ENCODE measurements at regions not wholly inside any gene's neighbourhood (a gene's known extent, or its start where the extent isn't known, plus 50 kb on each side); places are given as distances from the start of the nearest gene placed in this dataset.

GRCh38 chr12:24212496-24212895 is 263.0 kb upstream of the SOX5 start:
- Histone ChIP-seq H3K4me2 (ENCODE audit: low read depth, low read length) (no peak overlapping the region), H4K20me1 (ENCODE audit: insufficient read depth, low read length) (no peaks in the 10 kb centered on the region), H3K4me3 (replicated peaks in 1 of 3; ENCODE audit: insufficient read depth in 1 of 3, low read depth in 2 of 3, low read length in 3 of 3) (no peak overlapping the region), H3K27ac (ENCODE audit: extremely low read length, insufficient read depth, low read length) (no peak overlapping the region), H3K9me3 (ENCODE audit: low read length) (no peaks in the 10 kb centered on the region), H3K9ac (ENCODE audit: insufficient read depth, low read depth, low read length) (no peak overlapping the region), H2AFZ (ENCODE audit: low read length) (no peak overlapping the region), H3K27me3 (ENCODE audit: control insufficient read depth in 1 of 2, insufficient read depth in 2 of 2, low read length in 2 of 2) (no peaks in the 10 kb centered on the region), H3K4me1 (ENCODE audit: insufficient read depth, low read length) (no peaks in the 10 kb centered on the region), H3K36me3 (replicated peaks in 1 of 2; ENCODE audit: control insufficient read depth in 1 of 2, insufficient read depth in 2 of 2, low read length in 2 of 2) (no peaks in the 10 kb centered on the region), H3K79me2 (ENCODE audit: insufficient read depth, low read length) (no peaks in the 10 kb centered on the region)
- 44% methylated on average over 2 of the region's 2 CpGs for WGBS (ENCODE audit: low lambda C conversion rate)
- intact Hi-C loops (cut with micrococcal nuclease; ENCODE audit: unreplicated experiment): no loop called here
- ATAC-seq: no peak
- FAIRE-seq: no peak
- ChIA-PET POLR2A (no interaction called here), CTCF (ENCODE audit: low intra/inter-chr PET ratio, low total read pairs) (no interaction called here)
- DNase-seq (ENCODE audit: low spot score): no peak
- TF ChIP-seq BHLHE40 (IDR thresholded peaks at IDR 0.05; ENCODE audit: low read length) (peak; percentile 18; the same call in 1 of the 2 replicates), NKX3-1 (CRISPR knock-in tag; IDR thresholded peaks at IDR 0.05) (no peak)
- in situ Hi-C loops (cut with HindIII; ENCODE audit: extremely low pct_ligation_motif_present, low pct_unique_long_range_greater_than_20kb): no loop called here
- BruUV-seq (replicated peaks): no TSS peak

GRCh38 chr12:24206621-24207020 is 257.2 kb upstream of the SOX5 start:
- H3K4me1 ChIP-seq (ENCODE audit: insufficient read depth, low read length): no peaks in the 10 kb centered on the region
- H3K79me2 ChIP-seq (ENCODE audit: insufficient read depth, low read length): no peaks in the 10 kb centered on the region
- no peak overlapping the region for H2AFZ ChIP-seq (ENCODE audit: low read length)
- no peak overlapping the region for H3K4me3 ChIP-seq (replicated peaks in 1 of 3; ENCODE audit: insufficient read depth in 1 of 3, low read depth in 2 of 3, low read length in 3 of 3)
- ChIA-PET CTCF (ENCODE audit: low intra/inter-chr PET ratio, low total read pairs) (no interaction called here), POLR2A (no interaction called here)
- in situ Hi-C loops (cut with HindIII; ENCODE audit: extremely low pct_ligation_motif_present, low pct_unique_long_range_greater_than_20kb) (no loop called here), intact Hi-C loops (cut with micrococcal nuclease; ENCODE audit: unreplicated experiment) (no loop called here)
- H3K36me3 ChIP-seq (replicated peaks in 1 of 2; ENCODE audit: control insufficient read depth in 1 of 2, insufficient read depth in 2 of 2, low read length in 2 of 2): no peaks in the 10 kb centered on the region
- no peak for ATAC-seq
- no peaks in the 10 kb centered on the region for H4K20me1 ChIP-seq (ENCODE audit: insufficient read depth, low read length)
- TF ChIP-seq TBX2 (CRISPR knock-in tag; IDR thresholded peaks at IDR 0.05; ENCODE audit: borderline replicate concordance): no peak
- no peak for TF ChIP-seq RAD51 (IDR thresholded peaks at IDR 0.05; ENCODE audit: borderline replicate concordance)
- no peak for TF ChIP-seq ZNF124 (CRISPR knock-in tag; IDR thresholded peaks at IDR 0.05)
- no peak for TF ChIP-seq ZNF251 (CRISPR knock-in tag; IDR thresholded peaks at IDR 0.05)
- TF ChIP-seq DR1 (CRISPR knock-in tag; IDR thresholded peaks at IDR 0.05): no peak
- no peak for TF ChIP-seq PRDM15 (CRISPR knock-in tag; IDR thresholded peaks at IDR 0.05)
- TF ChIP-seq YEATS2 (CRISPR knock-in tag; IDR thresholded peaks at IDR 0.05; ENCODE audit: borderline replicate concordance): no peak
- TF ChIP-seq ZNF225 (CRISPR knock-in tag; IDR thresholded peaks at IDR 0.05): no peak
- no peak for TF ChIP-seq SPEN (CRISPR knock-in tag; IDR thresholded peaks at IDR 0.05; ENCODE audit: low read depth)
- TF ChIP-seq ZMAT5 (CRISPR knock-in tag; IDR thresholded peaks at IDR 0.05; ENCODE audit: borderline replicate concordance, low read depth): no peak
- TF ChIP-seq TFAP4 (IDR thresholded peaks at IDR 0.05; ENCODE audit: borderline replicate concordance, low read depth): no peak
- BruUV-seq (replicated peaks): no TSS peak
- no peak for FAIRE-seq
- H3K9me3 ChIP-seq (ENCODE audit: low read length): no peaks in the 10 kb centered on the region
- no peaks in the 10 kb centered on the region for H3K27me3 ChIP-seq (ENCODE audit: control insufficient read depth in 1 of 2, insufficient read depth in 2 of 2, low read length in 2 of 2)
- no peak for DNase-seq (ENCODE audit: low spot score)
- no peak overlapping the region for H3K27ac ChIP-seq (ENCODE audit: extremely low read length, insufficient read depth, low read length)
- WGBS (ENCODE audit: low lambda C conversion rate): 50% methylated on average over 2 of the region's 2 CpGs
- H3K9ac ChIP-seq (ENCODE audit: insufficient read depth, low read depth, low read length): no peak overlapping the region
- no peak overlapping the region for H3K4me2 ChIP-seq (ENCODE audit: low read depth, low read length)

Data from HepG2 (cell line).